ENCODE measurements at regions not wholly inside any gene's neighbourhood (a gene's known extent, or its start where the extent isn't known, plus 50 kb on each side); places are given as distances from the start of the nearest gene placed in this dataset.
"Not testable (repeated sequence)": the region's sequence is repeated elsewhere in the genome, so short reads cannot be mapped to it uniquely, and the experiment has no call there.

DNA sequence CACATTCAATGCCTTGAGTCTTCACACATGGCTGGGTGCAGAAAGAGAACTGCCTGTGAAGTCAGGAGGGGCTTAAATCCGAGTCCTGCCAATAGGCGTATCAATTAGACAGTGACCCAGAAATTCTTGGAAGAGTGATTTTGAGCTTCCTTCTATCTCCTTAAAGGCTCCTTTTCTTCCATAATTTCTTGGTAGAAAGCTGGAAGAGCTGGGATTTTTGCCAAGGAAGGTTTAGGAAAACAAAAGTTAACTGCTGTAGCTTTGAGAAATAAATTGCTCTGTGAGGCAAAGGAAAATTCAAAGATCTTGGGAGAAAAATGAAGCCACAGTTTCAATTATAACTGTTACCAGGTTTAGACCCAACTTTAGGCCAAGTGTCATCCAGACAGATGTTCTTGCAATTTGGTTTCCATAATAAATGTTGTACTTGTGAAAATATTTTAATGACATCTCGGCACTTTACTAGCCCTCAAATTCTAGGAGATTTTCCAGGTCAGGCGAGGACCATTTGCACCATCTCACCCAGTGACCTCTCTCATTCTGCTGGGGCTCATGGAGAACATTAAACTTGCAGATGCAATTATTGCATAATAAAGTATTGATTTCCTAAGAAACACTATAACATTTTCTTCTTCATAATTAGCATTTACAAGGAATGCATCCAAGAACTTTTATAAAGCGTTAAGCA, 329.7 kb upstream of the MEIS1 start:
- Histone ChIP-seq H3K4me3 (no peak overlapping the region), H3K27ac (no peak overlapping the region), H3K4me1 (no peaks in the 10 kb centered on the region), H3K36me3 (no peaks in the 10 kb centered on the region), H3K9me3 (no peaks in the 10 kb centered on the region), H3K27me3 (no peaks in the 10 kb centered on the region)
- TF ChIP-seq, protein P1, sequence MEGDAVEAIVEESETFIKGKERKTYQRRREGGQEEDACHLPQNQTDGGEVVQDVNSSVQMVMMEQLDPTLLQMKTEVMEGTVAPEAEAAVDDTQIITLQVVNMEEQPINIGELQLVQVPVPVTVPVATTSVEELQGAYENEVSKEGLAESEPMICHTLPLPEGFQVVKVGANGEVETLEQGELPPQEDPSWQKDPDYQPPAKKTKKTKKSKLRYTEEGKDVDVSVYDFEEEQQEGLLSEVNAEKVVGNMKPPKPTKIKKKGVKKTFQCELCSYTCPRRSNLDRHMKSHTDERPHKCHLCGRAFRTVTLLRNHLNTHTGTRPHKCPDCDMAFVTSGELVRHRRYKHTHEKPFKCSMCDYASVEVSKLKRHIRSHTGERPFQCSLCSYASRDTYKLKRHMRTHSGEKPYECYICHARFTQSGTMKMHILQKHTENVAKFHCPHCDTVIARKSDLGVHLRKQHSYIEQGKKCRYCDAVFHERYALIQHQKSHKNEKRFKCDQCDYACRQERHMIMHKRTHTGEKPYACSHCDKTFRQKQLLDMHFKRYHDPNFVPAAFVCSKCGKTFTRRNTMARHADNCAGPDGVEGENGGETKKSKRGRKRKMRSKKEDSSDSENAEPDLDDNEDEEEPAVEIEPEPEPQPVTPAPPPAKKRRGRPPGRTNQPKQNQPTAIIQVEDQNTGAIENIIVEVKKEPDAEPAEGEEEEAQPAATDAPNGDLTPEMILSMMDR (IDR thresholded peaks at IDR 0.05): no peak
- DNase-seq (ENCODE audit: low spot score): no peak

DNA sequence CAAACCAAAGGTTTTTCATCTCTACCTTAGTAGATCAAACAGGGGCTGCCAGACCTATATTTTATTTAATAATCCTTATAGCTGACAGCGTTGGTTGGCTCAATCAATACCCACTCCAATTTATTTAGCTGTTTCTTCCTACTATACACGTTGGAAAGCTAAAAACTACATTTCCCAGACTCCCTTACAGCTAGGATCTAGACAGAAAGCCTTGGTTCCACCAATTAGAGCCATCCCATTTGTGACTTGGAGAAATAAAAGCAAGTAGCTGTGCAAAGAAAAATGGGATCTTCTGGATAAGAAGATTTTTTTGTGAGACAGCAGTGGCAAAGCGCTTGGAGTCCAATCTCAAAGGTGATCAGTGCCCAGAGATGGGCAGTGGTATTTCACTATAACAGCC, 331.3 kb upstream of the MEIS1 start:
- no peak for DNase-seq (ENCODE audit: low spot score)
- TF ChIP-seq, protein P1 (IDR thresholded peaks at IDR 0.05): no peak
- Histone ChIP-seq H3K27ac (no peak overlapping the region), H3K36me3 (no peaks in the 10 kb centered on the region), H3K4me1 (no peaks in the 10 kb centered on the region), H3K9me3 (no peaks in the 10 kb centered on the region), H3K4me3 (no peak overlapping the region), H3K27me3 (no peaks in the 10 kb centered on the region)

DNA sequence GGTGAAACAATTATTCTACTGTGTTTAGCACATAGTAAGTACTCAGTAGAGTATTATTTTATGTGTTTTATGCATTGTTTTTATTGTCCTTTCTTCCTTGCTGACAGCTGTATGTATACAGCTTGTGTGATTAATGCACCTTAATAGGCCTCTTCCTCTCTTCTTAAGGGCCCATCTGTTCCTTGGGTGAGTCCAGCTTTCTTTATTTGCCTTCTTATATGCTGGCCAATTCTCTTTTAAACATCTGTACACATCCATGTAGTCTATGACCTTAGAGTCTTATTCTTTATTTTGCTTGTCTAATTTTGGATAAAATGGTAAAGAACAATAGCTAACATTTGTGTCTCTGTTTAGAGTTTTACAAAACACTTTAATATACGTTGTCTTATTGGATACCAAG, 333.7 kb upstream of the MEIS1 start:
- Histone ChIP-seq H3K36me3 (no peaks in the 10 kb centered on the region), H3K27ac (no peak overlapping the region), H3K27me3 (no peaks in the 10 kb centered on the region), H3K4me1 (no peaks in the 10 kb centered on the region), H3K4me3 (no peak overlapping the region), H3K9me3 (no peaks in the 10 kb centered on the region)
- TF ChIP-seq, protein P1 (IDR thresholded peaks at IDR 0.05): no peak
- no peak for DNase-seq (ENCODE audit: low spot score)

DNA sequence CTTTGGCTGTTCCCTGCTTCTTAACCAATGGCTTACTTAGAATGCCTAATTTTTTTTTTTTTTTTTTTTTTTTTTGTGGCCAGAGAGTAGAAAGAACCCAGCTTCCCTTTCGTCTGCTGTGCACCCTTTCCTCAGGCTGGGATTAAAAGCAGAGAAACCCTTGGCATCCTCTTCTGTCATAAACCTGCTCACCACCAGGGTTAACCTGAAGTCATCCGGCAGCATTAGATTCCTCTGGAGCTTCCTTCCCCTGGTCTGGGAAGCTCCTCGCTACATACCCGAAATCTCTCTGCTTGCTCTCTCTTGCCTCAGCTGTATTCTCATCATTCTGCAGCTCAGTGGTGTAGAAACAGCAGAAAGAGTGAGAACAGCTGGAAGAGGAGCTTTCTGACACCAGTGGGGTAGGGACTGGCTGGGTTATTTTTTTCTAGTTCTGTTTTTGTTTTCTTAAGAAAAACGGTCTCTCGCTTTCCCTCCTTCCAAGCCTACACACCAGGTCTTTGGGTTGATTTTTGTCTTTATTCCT, 339.0 kb upstream of the MEIS1 start:
- no peaks in the 10 kb centered on the region for H3K27me3 ChIP-seq
- TF ChIP-seq, protein P1 (IDR thresholded peaks at IDR 0.05): no peak
- no peaks in the 10 kb centered on the region for H3K36me3 ChIP-seq
- no peaks in the 10 kb centered on the region for H3K4me1 ChIP-seq
- no peak for DNase-seq (ENCODE audit: low spot score)
- H3K4me3 ChIP-seq: no peak overlapping the region
- H3K27ac ChIP-seq: no peak overlapping the region
- H3K9me3 ChIP-seq: no peaks in the 10 kb centered on the region

DNA sequence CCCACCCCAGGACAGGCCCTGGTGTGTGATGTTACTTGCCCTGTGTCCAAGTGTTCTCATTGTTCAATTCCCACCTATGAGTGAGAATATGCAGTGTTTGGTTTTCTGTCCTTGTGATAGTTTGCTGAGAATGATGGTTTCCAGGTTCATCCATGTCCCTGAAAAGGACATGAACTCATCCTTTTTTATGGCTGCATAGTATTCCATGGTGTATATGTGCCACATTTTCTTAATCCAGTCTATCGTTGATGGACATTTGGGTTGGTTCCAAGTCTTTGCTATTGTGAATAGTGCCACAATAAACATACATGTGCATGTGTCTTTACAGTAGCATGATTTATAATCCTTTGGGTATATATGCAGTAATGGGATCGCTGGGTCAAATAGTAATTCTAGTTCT, 340.2 kb upstream of the MEIS1 start:
- not testable (repeated sequence) for H3K27me3 ChIP-seq; DNase-seq (ENCODE audit: low spot score); H3K27ac ChIP-seq; H3K4me3 ChIP-seq; H3K36me3 ChIP-seq; H3K4me1 ChIP-seq; H3K9me3 ChIP-seq

DNA sequence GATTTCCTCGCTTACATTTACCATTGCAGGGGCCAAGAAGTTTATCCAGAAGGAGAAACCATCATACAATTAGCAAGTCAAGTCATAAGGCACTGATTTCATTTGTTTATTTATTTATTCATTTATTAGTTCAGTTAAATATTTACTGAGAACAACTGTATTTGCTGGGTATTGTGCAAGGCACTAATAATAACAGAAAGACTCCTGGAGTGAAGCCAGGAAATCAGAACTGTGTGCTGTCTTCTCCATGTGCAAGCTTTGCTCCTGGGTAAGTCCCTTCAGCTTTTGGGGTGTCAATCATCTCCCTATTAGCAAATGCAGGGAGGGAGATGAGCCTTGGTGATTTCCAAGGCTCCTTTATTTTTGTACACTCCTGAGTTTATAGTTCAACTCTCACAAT, 341.6 kb upstream of the MEIS1 start:
- H3K36me3 ChIP-seq: no peaks in the 10 kb centered on the region
- no peaks in the 10 kb centered on the region for H3K4me1 ChIP-seq
- H3K9me3 ChIP-seq: no peaks in the 10 kb centered on the region
- DNase-seq (ENCODE audit: low spot score): no peak
- no peak overlapping the region for H3K4me3 ChIP-seq
- TF ChIP-seq, protein P1 (IDR thresholded peaks at IDR 0.05): no peak
- no peak overlapping the region for H3K27ac ChIP-seq
- H3K27me3 ChIP-seq: no peaks in the 10 kb centered on the region

Data from right atrium auricular region (tissue), 2 donors.